ENCODE measurements at regions not wholly inside any gene's neighbourhood (a gene's known extent, or its start where the extent isn't known, plus 50 kb on each side); places are given as distances from the start of the nearest gene placed in this dataset.

- TF ChIP-seq MLLT10 (CRISPR knock-in tag; IDR thresholded peaks at IDR 0.05) (no peak), ZNF780A (CRISPR knock-in tag; IDR thresholded peaks at IDR 0.05) (peak; percentile 72; the same call in 1 of the 2 replicates), SALL2 (CRISPR knock-in tag; IDR thresholded peaks at IDR 0.05) (peak; percentile 71; the same call in 1 of the 2 replicates), EZH2 (conservative IDR thresholded peaks at IDR 0.05; ENCODE audit: low read depth, low read length) (no peak), HDAC1 (CRISPR knock-in tag; IDR thresholded peaks at IDR 0.05) (peak; percentile 58; the same call in 1 of the 2 replicates), PHF5A (CRISPR knock-in tag; IDR thresholded peaks at IDR 0.05; ENCODE audit: low read depth, unreplicated experiment) (no peak), CCDC6 (CRISPR knock-in tag; IDR thresholded peaks at IDR 0.05) (no peak), DZIP1 (CRISPR knock-in tag; IDR thresholded peaks at IDR 0.05) (no peak), POLR2A (IDR thresholded peaks at IDR 0.05; ENCODE audit: insufficient read depth in 1 of 2, low read depth in 2 of 2, low read length in 2 of 2) (peak; percentile 45 to 74; a peak in 3 of 4 replicates), TBL1XR1 (IDR thresholded peaks at IDR 0.05; ENCODE audit: borderline replicate concordance, low read length, partially characterized antibody) (no peak), TEF (CRISPR knock-in tag; IDR thresholded peaks at IDR 0.05) (no peak), TFE3 (CRISPR knock-in tag; IDR thresholded peaks at IDR 0.05) (peak; percentile 88), SP4 (CRISPR knock-in tag; IDR thresholded peaks at IDR 0.05) (0 out of 2 replicates have a peak, but pooled peaks have one; percentile 21), ZFP90 (CRISPR knock-in tag; IDR thresholded peaks at IDR 0.05; ENCODE audit: borderline replicate concordance) (no peak; the same call in 1 of the 2 replicates), ZNF431 (CRISPR knock-in tag; IDR thresholded peaks at IDR 0.05; ENCODE audit: borderline replicate concordance, low read depth) (no peak), USF2 (IDR thresholded peaks at IDR 0.05; ENCODE audit: low read depth, low read length) (peak; percentile 99), USF2 (CRISPR knock-in tag; IDR thresholded peaks at IDR 0.05; ENCODE audit: borderline replicate concordance) (peak; percentile 99; the same call in 1 of the 2 replicates), ZNF224 (CRISPR knock-in tag; IDR thresholded peaks at IDR 0.05) (no peak; the same call in 1 of the 2 replicates), BRF2 (CRISPR knock-in tag; IDR thresholded peaks at IDR 0.05) (no peak), ZBTB21 (CRISPR knock-in tag; IDR thresholded peaks at IDR 0.05) (no peak), KLF9 (CRISPR knock-in tag; IDR thresholded peaks at IDR 0.05; ENCODE audit: low read depth) (no peak), JUN (CRISPR knock-in tag; IDR thresholded peaks at IDR 0.05) (no peak), ZNF629 (CRISPR knock-in tag; conservative IDR thresholded peaks at IDR 0.05) (no peak)
Observed at GRCh38 chr9:6703898-6704639, 53.7 kb upstream of the KDM4C start (continued).
